Thoracic aorta (tissue), 2 donors: ENCODE measurements at regions not wholly inside any gene's neighbourhood (a gene's known extent, or its start where the extent isn't known, plus 50 kb on each side); places are given as distances from the start of the nearest gene placed in this dataset.

Experiments used
- ATAC-seq: fragments of 150-250 bp; one replicate; pipeline ENCODE4 v1.8.0; 2017; ENCODE audit warnings: low read depth; ENCODE audit not compliant: insufficient number of reproducible peaks, low FRiP score
- DNase-seq: peaks from one replicate; pipeline ENCODE4 v3.0.0-alpha.2; 2020; ENCODE audit warnings: low spot score
- H3K27ac ChIP-seq, 2 donors: fragments of 200-600 bp; sonication (generic); 1 replicate in 1 of 2; 2 replicates in 1 of 2; pipeline ENCODE4 v1.5.1; 2016; ENCODE audit warnings: mild to moderate bottlenecking in 2 of 2, moderate library complexity in 2 of 2
- H3K27me3 ChIP-seq: fragments of 200-600 bp; sonication (generic); replicated peaks from 2 replicates; pipeline ENCODE4 v1.6.0; 2016; ENCODE audit warnings: mild to moderate bottlenecking; ENCODE audit not compliant: insufficient read depth
- H3K36me3 ChIP-seq: fragments of 200-600 bp; sonication (generic); one replicate; pipeline ENCODE4 v1.5.1; 2016
- H3K4me1 ChIP-seq, 2 donors: fragments of 200-600 bp; sonication (generic); 1 replicate in 1 of 2; 2 replicates in 1 of 2; pipeline versions ENCODE4 v1.5.1 to v1.6.0; 2016; ENCODE audit warnings: low read depth in 2 of 2, mild to moderate bottlenecking in 1 of 2; ENCODE audit not compliant: control insufficient read depth in 1 of 2
- H3K4me3 ChIP-seq: fragments of 200-600 bp; sonication (generic); 2 replicates; pipeline ENCODE4 v1.5.1; 2016; ENCODE audit warnings: mild to moderate bottlenecking
- H3K9me3 ChIP-seq: fragments of 200-600 bp; sonication (generic); 2 replicates; pipeline ENCODE4 v1.5.1; 2016
- TF ChIP-seq, protein P1 (sequence below): fragments of 200-600 bp; sonication (generic); IDR thresholded peaks from one replicate; pipeline ENCODE4 v1.5.1; 2019; ENCODE audit warnings: antibody characterized with exemption

DNA sequence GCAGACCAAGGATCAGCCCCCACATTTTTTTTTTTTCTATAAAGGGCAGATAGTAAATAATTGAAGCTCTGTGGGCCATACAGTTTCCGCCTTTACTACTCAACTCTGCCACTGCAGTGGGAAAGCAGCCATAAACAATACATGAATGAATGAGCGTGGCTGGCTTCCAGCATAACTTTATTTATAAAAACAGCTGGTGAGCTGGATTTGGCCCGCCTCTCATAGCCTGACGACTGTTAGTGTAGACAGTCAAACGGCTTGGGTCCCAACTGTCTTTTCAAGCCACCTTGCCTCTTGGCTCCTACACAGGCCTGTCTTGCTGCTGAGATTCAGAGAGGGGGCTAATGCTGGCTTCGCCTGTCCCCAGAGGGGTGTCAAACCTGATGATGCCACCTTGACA, 169.8 kb upstream of the GPR26 start:
- TF ChIP-seq, protein P1, sequence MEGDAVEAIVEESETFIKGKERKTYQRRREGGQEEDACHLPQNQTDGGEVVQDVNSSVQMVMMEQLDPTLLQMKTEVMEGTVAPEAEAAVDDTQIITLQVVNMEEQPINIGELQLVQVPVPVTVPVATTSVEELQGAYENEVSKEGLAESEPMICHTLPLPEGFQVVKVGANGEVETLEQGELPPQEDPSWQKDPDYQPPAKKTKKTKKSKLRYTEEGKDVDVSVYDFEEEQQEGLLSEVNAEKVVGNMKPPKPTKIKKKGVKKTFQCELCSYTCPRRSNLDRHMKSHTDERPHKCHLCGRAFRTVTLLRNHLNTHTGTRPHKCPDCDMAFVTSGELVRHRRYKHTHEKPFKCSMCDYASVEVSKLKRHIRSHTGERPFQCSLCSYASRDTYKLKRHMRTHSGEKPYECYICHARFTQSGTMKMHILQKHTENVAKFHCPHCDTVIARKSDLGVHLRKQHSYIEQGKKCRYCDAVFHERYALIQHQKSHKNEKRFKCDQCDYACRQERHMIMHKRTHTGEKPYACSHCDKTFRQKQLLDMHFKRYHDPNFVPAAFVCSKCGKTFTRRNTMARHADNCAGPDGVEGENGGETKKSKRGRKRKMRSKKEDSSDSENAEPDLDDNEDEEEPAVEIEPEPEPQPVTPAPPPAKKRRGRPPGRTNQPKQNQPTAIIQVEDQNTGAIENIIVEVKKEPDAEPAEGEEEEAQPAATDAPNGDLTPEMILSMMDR: no peak
- no peak for ATAC-seq
- no peaks in the 10 kb centered on the region for H3K27me3 ChIP-seq

GRCh38 chr10:123496996-123497660, 169.0 kb upstream of the GPR26 start:
- Histone ChIP-seq H3K27me3 (no peaks in the 10 kb centered on the region), H3K36me3 (no peaks in the 10 kb centered on the region), H3K9me3 (no peaks in the 10 kb centered on the region), H3K4me1 (no peaks in the 10 kb centered on the region), H3K27ac (no peak overlapping the region), H3K4me3 (no peak overlapping the region)
- DNase-seq: no peak
- no peak for ATAC-seq
- TF ChIP-seq, protein P1: no peak

More for the DNA sequence above, 169.8 kb upstream of the GPR26 start:
- Histone ChIP-seq H3K4me1 (no peaks in the 10 kb centered on the region), H3K9me3 (no peaks in the 10 kb centered on the region), H3K27ac (no peak overlapping the region), H3K36me3 (no peaks in the 10 kb centered on the region), H3K4me3 (no peak overlapping the region)
- DNase-seq: no peak

- H3K4me1 ChIP-seq: no peaks in the 10 kb centered on the region
- H3K27me3 ChIP-seq: no peaks in the 10 kb centered on the region
- H3K9me3 ChIP-seq: no peaks in the 10 kb centered on the region
- H3K4me3 ChIP-seq: no peak overlapping the region
- no peaks in the 10 kb centered on the region for H3K36me3 ChIP-seq
- no peak for ATAC-seq
- no peak for DNase-seq
- TF ChIP-seq, protein P1: no peak
- no peak overlapping the region for H3K27ac ChIP-seq
These were observed 166.0 kb upstream of the GPR26 start for GRCh38 chr10:123500110-123500509.

DNA sequence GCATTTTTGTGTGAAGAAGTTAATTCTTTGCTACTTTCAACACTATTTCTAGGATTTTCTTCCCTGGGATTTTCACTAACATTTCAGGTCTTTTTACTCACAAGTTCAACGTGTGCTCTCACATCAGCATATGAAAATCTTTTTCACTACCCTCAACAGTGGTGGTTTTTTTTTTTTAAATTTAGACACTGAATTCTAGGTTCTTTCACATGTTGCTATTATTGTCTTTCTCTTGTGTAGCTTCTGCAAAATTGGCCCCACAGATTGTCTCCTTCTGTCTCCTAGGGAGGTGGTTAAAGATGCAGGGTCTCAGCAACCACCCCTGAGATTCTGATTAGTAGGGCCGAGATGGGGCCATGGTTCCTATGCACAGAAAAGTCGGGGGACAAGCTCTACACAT, 165.0 kb upstream of the GPR26 start:
- TF ChIP-seq, protein P1: no peak
- H3K27ac ChIP-seq: no peak overlapping the region
- no peaks in the 10 kb centered on the region for H3K9me3 ChIP-seq
- H3K4me3 ChIP-seq: no peak overlapping the region
- H3K27me3 ChIP-seq: no peaks in the 10 kb centered on the region
- no peaks in the 10 kb centered on the region for H3K36me3 ChIP-seq
- no peak for DNase-seq
- H3K4me1 ChIP-seq: no peaks in the 10 kb centered on the region
- no peak for ATAC-seq

GRCh38 chr10:123502983-123503382, 163.2 kb upstream of the GPR26 start:
- Histone ChIP-seq H3K36me3 (no peaks in the 10 kb centered on the region), H3K4me3 (no peak overlapping the region), H3K4me1 (no peaks in the 10 kb centered on the region), H3K27ac (no peak overlapping the region), H3K9me3 (no peaks in the 10 kb centered on the region), H3K27me3 (no peaks in the 10 kb centered on the region)
- no peak for ATAC-seq
- DNase-seq: no peak
- TF ChIP-seq, protein P1: no peak
